ENCODE measurements at regions not wholly inside any gene's neighbourhood (a gene's known extent, or its start where the extent isn't known, plus 50 kb on each side); places are given as distances from the start of the nearest gene placed in this dataset.

DNA sequence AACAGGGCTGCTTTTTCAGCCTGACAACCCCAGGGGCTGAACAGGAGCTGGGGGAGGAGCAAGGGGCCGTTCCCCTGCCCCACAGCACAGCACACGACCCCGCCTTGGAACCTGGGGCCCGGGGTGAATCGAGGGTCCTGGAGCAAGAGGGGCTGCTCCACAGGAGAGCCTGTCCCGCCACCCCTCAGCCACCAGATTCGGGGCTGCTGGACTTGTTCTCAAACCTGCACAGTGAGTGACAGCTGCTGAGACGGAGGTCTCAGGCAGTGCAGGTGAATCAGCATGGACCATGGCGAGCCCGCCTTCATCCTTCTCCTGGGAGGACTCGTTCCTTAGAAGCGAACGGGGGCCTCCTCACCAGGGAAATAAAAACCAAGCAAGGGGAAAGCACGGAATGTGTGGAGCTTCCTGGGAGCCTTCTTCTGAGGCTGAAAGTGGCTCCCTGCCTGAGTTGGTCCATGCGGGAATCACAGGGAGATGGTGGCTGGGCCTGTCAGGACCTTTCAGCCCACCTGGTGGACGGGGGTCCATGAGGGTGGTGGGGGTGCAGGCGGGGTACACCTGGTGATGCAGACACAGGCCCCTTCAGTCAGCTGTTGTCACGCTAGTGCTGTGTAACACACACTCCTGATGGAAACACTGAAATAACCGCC is 125.4 kb downstream of the SIK1 start:
- no peak for DNase-seq

DNA sequence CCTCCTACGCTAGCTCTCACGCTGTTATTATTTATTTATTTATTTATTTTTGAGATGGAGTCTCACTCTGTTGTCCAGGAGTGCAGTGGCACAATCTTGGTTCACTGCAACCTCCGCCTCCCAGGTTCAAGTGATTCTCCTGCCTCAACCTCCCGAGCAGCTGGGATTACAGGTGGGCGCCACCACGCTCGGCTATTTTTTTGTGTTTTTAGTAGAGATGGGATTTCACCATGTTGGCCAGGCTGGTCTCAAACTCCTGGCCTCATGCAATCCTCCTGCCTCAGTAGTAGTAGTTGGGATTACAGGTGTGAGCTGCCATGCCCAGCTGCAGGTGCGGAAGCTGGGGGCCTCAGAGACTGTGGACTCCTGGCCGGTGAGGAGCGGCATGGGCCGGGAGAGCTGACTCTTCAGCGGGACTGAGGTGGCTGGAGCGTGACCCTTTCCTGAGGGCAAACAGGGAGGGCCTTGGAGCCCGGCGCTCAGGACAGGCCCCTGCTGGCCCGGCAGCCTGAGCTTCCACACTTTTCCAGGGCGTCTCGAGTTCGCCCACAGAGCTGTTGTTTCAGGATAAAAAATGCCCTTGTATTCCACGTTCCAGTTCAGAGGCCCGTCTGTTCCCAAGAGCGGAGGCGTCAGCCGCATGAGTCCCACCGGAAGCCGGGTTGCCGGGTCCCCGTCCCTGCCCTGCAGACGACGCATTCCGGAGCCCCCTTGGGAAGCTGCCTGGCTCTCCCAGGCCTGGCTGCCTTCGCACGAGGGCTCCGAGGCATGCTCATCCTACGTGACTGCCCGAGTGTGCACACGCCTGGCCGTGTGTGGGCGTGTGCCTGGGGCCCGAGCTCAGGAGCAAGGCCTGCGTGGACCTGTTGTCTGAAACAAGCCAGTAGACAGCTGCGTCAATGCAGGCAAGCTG is 126.2 kb downstream of the SIK1 start:
- no peak for DNase-seq

DNA sequence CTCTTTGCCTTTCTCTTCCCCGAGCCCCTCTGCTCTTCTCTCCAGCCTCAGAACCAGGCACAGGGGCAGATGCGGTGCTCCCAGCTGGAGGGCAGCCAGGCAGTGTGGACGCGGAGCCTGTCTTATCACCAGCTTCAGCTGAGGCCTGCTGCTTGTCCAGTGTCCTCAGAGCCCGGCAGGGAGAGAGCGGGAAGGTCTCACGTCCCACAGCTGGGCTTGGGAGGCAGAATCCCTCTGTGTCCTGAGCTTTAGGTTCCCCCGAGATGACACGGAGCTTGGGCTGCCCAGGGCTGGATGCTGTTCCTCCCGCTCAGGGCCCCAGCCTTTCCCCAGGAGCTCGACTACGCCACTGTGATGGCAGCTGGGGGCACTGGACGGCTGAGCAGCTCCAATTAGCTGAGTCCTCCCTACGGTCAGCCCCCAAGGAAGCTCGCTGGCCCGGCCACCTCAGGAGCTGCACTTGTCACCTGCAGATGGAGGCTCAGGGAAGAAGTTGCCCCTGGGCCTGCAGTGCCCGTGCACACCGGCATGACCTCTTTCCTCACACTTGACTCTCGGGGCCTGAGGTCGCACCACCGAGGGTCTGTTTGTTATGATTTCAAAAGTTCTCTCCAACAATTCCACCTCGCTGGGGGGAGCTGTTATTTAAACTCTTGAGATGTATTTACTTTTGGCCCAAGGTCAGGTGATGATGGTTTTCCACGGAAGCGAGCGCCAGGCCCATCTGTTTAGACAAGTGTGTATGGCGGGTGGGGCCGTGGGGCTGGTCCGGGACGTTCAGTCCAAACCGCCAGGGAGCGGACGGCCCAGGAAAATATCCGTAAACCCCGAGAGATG is 127.3 kb downstream of the SIK1 start:
- no peak for DNase-seq

DNA sequence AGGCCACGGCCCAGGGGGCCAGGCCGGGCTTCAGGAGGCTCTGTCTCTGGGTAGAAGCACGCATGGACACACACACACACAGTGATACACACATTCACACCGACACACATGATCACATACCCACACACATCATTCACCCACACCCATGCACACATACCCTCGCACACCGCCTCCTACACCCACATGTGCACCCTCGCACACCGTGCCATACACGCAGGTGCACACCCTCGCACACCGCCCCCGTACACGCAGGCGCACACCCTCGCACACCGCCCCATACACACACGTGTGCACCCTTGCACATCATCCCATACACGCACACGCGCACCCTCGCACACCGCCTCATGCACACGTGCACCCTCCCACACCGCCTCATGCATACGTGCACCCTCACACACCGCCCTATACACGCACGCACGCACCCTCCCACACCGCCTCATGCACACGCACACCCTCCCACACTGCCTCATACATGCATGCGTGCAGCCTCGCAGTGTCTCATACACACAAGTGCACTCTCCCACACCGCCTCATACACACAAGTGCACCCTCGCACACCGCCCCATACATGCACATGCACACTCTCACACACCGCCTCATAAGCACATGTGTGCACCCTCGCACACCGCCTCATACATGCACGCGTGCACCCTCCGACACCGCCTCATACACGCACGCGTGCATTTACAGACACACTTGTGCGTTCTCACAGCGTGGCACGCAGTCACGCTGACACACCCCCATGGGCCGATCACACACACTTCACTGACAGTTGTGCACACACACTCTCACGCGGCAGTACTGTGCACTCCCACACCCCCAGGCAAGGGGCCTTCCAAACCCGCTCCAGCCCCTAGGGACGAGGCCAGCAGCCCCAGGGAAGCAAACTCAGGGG is 128.1 kb downstream of the SIK1 start:
- no peak for DNase-seq

DNA sequence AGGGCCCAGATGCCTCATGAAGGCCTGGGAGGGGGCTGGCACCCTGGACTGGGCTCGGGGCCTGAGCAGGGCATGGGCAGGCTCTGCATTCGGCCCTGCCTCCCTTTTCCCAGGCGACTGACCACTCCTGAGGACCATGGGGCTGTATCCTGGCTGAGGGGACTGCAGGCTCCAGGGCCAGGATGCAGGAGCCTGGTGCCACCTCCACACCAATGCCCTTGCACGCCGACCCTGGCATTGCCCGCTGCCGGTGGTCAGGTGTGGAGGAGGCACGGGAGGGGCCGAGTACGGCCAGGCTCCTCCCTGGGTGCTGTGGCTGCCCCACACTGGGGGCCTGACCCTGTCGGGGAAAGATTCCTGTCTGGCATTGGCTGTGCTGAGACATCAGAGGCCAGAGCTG is 128.9 kb downstream of the SIK1 start:
- DNase-seq, result no peak

DNA sequence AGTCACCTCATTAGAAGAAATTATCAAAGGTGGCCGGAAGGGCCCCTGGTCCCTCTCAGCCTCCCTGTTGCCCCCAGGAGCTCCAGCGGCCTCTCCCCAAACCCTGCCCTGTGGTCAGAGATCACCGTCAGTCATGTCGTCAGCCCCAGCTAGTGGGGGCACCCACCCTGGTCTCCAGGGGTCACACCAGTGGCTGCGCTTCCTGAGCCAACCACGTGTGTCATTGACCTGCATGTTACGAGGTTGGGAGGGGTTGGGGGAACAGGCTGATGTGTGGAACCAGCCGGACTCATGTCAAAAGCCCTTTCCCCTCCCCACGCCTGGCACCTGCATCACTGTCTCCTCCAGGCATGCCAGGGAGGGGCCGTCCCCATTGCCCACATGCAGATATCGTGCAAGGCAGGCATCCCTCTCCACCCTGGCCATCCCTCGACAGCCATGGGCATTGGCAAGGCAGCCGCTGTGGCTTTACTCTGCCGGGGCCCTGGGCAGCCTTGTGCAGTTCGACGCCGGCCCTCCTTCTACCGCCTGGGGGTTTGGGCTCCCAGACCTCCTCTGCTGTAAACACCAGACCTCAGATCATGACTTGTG is 128.7 kb downstream of the CRYAA start:
- DNase-seq, result no peak

DNA sequence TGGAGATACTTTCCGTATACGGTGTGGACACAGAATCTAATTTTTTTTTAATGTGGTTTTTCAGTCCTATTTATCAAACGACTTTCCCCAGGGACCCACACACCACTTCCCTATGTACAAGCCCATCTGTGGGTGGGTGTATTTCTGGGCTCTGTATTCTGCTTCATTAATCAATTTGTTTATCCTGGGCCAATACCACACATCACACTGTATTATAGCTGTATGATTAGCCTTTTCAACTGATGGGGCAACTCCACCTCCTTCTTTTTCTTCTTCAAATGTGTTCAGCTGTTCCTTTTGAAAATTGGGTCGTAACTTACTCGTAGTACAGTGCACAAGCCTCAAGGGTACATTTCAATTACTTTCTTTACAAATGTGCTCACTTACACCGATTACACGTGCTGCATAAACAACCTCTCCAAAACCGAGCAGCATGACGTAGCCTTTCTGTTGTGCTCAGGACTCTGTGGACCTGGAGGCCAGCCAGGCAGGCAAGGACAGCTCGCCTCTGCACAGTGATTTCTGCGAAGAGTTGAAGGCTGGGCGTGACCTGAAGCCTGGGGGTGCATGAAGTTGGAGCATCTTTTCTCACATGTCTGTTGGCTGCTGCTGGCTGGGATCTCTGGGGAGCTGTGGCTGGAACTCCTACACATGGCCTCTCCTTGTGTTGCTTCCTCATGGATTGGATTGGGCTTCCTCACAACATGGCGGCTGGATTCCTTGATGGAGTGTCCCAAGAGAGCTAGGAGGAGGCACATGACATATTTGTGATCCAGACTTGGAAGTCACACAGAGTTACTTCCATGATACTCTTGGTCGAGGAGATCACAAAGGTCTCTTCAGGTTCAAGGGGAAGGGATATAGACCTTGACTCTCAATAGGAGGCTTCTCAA is 126.5 kb downstream of the CRYAA start:
- DNase-seq, result no peak

DNA sequence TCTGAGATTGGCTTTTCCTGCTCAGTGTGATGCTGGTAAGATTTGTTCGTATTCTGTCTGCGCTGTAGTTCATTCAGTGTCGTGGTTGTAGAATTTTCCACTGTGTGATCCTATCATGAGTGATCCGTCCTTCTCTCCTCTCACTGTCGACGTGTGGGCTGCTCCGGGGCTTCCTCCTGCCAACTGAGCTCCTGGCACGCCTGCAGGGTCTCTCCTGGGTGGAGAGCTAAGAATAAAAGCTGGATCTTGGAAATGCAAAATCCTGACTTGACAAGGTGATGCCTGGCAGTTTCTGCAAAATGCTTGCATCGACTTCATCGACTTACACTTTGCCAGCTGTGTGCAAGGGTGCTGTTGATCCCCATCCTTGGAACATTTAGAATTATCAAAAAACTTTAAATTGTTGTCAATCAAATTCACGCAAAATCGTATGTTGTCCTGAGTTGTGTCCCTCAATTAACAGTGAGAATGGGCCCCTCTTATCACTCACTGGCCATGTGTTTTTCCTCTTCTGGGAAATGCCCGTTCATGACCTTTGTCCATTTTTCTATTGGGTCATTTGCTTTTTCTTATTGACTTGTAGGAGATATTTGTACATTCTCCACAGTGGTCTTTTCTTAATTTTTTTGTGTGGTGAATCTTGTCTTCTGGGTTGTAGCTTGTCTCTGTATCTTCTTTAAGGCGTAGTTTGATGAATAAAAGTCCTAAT is 125.5 kb downstream of the CRYAA start:
- no peak for DNase-seq

DNA sequence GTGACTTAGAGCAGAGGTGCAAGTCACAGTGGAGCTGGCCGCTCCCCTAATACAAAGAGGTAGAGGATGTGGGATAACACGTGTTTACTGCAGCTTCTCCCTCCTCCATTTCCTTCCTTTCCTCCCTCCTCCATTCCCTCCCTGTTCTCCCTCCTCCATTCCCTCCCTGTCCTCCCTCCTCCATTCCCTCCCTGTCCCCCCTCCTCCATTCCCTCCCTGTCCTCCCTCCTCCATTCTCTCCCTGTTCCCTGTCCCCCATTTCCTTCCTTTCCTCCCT is 124.0 kb downstream of the CRYAA start:
- no peak for DNase-seq

DNA sequence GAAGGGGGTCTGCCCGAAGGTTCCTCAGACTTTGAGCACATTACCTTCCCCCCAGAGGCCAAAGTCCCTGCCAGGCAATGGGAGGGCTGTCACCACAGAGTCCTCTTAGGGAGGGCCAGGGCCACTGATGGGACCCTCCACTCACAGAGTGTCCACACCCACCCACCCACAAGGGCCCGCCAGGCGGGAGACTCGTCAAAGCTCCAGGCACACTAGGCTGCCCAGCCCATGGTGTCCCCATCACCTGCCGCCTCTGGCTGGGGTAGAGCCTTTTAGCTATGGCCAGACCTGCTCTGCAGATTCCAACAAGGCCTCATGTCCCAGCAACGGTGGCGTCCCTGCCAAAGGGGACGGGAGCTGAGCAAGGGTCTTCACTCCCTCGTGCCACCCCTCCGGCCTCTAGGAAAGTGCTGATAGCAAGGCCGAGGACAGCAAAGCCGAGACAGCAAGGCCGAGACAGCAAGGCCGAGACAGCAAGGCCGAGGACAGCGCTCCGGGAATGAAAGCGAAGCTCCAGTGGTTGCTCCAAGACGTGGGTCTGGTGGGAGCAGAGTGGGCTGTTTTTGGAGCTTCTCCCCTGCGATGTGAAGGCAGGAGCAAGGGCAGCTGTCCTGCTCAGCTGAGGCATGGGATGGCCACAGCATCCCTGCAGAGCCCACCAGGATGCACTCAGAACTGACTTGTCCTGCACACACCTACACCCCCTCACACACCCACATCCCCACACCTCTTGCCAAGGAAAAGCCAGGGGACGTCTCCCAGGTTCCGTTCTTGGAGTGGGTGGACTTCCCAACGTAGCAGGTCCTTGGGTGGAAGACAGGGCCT is 123.4 kb downstream of the CRYAA start:
- DNase-seq, result no peak

DNA sequence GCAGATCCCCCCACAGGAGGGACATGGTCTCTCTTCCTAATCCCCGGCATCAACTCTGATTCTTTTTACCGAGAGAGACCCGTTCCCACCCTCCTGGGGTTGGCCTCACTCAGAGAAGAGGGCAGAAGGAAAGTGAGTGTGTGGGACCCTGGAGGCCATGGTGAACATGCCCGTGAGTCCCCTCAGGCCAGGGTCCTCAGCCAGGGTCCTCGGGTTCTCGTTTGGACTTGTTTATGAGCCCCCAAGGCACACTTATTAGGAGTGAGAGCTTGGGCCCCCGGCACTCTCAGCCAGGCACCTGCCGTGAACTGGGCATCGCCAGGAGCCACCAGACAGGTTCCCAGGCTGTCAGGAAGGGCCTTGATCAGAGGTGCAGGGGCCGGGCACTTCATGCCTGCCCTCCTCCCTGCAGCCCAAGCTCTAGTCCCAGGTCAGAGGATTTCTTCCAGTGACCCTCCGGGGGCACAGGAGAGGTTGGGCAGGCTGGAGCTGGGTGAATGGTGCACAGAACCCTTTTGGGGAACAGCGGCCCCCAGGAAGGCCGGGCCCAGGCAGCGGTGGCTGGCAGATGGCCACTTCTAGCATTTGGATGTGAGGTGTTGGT is 122.6 kb downstream of the CRYAA start:
- no peak for DNase-seq

DNA sequence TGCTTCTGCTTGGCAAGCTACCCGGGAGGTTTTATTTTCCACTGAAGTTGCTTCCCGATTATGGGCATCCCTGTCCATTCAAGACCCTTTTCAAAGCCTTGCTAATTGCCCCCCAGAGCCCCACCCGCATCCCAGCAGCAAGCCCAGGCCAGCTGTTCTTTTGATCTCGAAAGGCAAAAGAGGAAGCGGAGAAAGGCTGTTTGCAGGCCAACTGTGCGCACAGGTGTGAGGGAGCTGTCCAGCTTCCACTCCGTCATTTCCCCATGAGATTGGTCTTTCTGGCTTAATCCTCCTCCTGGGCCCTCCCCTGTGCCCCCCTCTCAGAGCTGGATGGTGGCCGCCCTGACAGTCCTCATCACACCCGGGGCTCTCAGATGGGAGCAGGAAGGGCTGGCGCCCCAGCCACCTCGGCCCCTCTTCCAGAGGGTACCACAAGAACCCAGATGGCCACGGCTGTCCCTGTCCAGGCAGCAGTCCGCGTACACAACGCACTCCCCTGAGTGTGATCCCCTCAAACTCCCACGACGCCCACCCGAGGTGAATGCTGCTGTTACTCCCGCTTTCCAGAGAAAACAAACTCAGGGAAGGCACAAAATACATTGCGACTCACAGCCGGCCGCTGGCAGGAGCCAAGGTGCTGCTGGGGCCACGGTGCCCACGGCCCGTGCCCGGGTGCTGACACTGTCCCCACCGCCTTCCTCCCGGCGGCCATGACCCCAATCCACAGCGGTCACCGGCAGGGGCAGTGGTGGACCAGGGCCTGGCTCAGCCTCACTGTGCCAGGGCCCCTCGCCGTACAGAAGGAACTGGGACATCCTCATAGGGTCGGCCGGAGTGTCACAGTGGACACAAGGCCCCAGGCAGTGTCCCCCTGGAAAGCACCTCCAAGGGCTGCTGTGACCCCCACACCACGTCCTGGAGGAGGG is 121.9 kb downstream of the CRYAA start:
- DNase-seq, result no peak

DNA sequence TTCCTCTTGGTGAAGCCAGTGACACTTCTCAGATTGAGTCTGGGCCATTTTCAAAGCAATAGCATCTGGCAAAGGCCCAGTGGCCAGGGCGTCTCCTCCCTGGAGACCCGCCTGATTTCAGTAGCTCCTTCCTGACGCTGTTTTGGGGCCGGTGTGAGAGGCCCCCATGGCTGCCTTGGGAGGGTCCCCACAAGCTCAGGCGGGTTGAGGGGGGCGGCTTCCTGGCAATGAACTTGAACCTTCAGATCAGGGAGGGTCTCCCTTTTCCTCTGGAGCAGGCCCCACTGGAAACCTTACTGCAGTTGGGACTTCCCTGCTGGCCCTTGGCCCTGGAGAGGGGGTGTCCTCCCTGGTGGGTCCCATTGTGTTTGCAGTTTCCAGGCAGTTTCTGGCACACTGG is 121.2 kb downstream of the CRYAA start:
- no peak for DNase-seq

DNA sequence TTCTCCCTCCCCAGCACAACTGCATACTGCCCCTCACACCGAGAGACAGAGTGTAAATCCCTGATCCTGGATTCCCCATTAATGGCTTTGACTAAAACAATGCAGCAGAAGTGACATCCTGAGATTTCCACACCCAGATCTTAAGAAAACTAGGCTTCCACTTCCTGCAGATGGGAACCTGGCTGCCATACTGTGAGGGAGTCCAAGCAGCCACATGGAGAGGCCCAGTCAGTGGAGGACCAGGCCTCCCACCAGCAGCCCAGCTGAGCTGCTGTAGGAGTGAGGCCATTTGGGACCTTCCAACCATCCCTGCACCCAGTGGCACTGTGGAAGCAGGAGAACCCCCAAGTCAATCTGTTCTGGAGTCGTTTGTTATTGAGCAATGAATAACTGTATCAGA is 120.6 kb downstream of the CRYAA start:
- DNase-seq, result no peak

DNA sequence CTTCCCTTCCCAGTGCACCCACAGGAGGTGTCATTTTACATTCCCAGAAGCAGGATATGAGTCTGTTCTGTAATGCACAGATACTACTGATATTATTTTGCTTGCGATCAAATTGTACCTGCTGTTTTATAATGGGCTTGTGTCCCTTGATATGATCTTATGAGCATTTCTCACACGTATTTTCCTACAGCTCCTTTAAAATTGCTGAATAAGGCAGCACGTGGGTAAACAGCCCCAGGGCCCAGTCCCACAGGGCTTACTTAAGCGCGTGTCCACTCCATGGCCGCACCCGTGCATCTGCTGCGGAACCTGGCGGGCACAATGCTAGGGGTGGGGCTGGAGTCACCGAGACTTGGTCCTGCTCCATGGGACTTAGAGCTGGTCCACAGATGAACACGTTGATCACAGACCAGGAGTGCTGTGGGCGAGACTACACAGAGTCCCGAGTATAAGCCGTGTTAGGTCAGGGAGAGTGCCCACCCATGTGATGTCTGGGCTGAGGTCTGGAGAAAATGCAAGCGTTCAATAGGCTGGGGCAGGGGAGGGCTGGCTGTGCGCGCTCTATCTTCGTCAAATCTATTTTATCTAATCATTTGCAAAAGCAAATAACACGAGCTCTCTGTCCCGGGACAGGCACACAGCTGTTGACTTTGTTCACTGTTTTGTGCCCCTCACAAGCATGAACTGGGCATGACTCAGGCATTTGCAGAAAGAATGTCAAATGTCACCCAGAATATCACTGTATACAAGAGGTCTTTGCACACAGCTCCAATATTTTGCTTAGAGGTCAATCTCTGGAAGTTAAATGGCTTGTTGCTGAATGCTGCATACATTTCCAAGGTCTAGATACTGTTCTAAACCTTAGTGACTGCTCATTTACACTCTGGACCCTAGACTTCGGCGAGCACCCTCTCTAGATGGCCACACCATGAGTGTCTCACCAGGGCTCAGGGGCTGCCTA is 119.3 kb downstream of the CRYAA start:
- no peak for DNase-seq

DNA sequence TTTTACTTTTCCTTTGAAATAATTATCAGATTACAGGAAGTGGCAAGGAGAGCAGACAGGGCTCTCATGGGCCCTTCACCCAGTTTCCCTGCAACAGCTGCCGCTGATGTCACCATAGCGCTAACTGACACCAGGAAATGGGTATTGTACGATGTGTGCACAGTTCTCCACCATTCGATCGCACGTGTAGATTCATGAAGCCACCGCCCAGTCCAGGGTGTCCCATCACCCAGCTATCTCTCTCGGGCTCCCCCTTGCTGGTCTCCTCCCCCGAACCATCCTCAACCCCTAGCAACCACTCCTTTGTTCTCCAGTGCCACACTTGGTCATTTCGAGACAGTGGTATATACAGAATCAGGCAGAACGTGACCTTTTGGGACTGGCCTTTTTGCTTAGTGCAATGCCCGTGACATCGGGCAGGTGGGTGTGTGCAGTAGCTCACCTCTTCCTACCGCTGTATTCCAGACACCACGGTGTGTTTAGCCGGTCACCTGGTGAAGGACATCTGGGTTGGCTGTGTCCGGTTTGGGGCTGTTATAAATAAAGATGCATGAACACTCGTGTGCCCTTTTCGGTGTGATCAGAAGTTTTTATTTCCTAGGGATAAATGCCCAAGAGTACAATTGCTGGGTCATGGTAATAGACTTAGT is 118.4 kb downstream of the CRYAA start:
- DNase-seq, result no peak
